NCI-H2196 treated with DMSO at 0.1 percent for 48 hours (cell line): ENCODE measurements at regions not wholly inside any gene's neighbourhood (a gene's known extent, or its start where the extent isn't known, plus 50 kb on each side); places are given as distances from the start of the nearest gene placed in this dataset.
"Not testable (repeated sequence)": the region's sequence is repeated elsewhere in the genome, so short reads cannot be mapped to it uniquely, and the experiment has no call there.

ENCODE experiments used
- DNase-seq: peaks from one replicate; lab custom pipeline; 2025; ENCODE audit not compliant: unreplicated experiment; lab: John Stamatoyannopoulos, UW

DNA sequence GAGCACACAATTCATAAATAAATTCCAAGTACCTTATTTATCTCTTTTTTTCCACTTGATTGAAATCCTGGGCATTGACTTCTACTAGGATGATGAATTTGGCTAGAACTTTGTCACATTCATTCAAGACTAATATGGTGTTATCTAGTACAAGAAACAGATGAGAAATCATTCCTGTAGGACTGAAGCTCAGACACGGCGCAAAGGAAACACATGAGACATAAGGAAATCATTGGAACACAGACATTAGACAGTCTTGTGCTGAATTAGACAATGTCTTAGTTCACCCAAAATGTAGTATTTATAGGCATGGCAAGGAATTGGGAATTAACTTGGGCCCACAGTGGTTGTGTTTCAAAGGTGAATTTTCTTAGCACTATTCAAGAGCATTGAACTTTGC, 305.7 kb downstream of the SETD4 start:
- no peak for DNase-seq

DNA sequence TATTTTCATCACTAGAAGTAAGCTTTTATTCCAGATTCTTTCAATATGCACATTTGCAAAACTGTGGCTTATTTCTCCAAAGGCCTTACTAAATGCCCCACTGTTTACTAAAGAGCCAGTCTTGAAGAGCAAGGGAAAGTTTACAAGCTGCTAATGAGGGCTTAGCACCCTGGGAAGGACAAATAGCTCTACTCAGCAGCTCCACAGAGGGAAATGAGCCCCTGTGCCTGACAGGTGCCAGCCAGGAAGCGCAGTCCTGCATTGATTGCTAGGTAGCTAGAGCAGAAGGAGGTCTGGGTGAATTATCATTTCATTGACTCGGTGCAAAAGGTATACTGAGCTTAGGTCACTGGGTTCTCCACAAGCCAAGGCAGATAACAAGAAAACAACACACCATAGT, 307.0 kb downstream of the SETD4 start:
- no peak for DNase-seq

DNA sequence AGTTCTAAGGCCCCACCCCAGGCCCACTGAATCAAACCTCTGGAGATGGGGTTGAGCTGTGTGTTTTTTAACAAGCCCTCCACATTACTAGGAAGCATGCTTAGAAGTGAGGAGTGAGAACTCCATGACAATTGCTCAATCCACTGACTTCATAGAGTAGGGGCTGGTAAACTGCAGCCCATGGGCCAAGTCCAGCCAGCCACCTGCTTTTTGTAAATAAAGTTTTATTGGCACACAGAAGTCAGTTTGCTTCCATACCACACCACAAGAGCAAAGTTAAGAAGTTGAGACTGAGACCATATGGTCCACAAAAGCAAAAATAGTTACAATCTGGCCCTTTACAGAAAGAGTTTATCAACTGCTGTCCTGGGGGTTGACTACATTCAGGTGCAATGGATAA, 309.2 kb downstream of the SETD4 start:
- no peak for DNase-seq

DNA sequence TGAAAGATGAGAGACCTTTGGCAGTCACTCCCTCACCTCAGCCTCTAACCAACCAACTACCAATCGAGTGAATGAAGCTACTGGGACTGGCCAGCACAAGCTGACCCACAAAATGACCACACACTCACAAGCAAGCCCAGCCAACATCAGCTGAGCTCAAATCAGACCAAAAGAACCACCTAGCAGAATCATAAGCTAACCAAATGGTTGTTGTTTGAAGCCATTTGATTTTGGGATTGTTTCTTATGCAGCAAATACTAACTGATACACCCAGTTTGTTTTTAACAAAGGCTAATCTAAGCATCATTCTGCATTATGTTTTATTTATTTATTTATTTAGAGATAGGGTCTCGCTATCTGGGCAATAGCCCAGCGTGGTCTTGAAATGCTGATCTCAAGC, 310.4 kb downstream of the SETD4 start:
- no peak for DNase-seq

DNA sequence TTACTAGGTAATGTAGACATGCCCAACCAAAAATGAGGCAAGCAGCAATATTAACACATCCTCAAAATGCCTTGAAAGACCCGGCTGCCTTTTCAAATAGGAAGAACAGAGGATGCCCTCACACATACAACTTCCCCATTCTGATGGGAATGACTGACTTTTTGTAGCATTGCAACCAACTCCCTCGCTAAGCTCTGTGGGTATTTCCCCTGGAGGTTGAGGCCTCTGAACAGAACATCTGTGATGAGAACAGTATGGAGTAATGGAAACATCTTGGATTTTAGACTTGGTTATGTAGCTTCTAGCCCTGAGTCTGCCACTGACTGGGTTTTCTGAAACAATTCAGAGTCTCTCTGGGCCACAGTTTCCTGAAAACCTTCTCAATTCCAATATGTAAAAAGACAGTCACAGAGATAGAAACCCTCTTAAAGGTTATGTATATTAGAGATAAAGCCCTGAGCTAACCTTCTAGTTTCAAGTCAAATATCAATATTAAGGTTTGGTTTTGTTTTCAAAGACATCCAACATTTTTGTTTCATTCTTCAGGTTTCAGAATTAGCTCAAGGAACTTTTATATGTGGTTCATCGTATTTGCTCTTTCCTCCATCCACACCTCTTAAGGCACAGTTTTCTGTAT, 311.5 kb downstream of the SETD4 start:
- DNase-seq, result no peak

DNA sequence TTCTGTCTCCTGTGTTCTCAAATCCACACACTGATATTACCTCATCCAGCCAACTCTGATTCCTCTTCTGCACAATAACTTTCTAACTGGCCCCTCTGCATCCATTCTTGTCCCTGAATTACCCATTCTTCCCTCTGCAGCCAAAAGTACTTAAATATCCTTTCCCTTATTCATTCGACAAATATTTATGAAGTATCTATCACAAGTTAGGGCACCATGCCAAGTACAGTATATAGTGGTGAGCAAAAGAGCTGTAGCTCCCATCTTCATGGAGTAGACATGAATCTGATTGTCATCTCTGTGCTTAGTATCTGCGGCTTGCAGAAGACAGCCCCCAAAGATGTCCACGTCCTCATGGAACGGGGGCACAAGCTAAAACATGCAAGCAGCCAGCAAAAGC, 316.8 kb downstream of the SETD4 start:
- DNase-seq, result no peak

DNA sequence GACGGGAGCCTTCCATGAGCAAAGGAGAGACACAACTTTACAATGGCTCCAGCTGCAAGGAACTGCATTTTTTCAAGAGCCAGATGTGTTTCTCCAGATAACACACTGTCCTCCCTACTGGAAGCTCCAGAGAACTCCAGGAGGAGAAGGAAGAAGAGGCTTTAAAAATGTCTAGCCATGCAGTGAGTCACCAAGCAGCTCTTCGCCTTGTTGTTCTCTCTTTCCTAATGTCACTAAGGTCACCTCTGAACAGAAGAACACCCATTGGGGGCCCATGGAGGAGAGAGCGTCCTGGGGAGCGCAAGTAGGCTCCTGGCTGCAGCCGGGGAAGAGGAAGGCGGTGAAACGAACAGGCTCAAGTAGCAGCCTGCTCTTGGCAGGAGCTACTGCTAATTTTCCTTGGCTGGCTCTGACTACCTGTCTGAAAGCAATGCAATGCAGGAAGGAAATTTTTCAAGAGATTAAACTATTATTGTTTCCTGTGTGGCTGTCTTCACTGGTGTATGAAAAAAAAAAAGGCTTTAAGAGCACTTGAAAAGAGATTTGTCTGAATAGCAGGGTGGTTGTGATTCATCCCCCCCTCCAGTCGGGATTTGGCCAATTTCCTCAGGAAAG, 321.9 kb downstream of the SETD4 start:
- peak; percentile 16 for DNase-seq

DNA sequence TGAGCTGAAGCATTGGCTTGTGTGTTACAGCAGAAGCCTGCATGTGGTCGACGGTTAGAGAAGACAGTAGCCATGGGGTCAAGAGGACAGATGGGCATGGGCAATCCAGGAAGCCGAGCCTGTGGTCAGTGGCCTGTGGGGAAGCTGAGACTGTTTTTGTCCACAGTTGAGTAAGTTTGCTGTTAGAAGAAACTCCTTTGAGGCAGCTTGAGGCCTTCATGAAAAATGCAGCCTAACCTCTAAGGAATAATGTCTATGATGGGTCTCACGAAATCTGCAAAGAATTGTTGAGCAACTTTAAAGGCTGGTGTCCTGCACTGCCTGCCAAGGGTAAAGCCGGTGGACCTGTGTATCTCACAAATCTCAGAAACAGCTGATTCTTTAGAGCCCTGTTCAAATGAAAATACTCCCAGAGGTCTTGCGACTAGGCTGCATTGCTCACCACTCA, 322.4 kb downstream of the SETD4 start:
- no peak for DNase-seq

DNA sequence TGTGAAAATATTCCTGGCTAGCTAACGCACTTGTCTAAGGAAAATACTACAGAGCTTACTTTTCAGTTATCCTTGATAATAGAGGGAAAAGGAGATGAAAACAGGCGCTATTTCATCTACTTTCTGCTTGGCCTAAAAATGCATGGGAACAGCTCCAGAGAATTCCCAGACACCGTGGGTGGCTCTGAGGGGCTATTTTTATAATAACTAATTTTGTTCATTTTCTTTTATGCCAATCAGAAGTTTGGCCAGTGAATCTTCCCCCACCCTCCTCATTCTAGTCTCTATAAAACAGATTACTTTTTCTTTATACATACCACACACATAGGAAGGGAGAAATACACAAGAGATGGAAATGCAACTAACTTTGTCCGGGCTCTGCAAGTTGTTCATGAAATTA, 322.9 kb downstream of the SETD4 start:
- DNase-seq, result no peak

DNA sequence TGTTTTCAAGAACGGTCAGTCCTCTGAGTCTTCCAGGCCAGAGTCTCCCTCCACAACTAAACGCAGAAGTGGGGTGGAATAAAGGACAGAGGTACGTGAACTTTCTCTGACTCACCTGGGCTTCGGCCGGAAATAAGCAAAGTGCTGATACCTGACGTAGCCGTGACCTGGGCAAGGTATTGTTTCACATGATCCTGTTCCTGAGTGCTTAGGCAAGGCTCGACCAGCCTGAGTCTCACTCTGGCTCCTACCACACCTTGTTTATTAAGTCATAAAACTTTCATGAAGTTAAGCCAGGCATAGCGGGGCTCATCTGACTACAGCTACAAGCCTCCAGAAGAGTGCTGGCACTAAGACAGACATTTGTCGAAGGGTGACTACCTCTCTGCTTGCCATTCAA, 327.5 kb downstream of the SETD4 start:
- no peak for DNase-seq

DNA sequence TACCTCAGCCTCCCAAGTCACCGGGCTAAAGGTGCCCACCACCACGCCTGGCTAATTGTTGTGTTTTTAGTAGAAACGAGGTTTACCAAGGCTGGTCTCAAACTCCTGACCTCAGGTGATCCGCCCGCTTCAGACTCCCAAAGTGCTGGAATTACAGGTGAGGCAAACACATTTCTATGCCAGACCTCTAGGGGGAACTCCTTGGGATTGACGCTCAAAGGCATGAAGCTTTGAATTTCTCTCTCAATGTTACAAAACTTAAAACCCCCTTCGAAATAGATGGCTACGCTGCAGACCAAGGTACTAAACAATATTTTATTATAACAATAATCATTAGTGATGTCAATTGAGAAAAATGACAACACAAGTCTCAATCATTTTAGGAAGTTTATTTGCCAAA, 330.0 kb downstream of the SETD4 start:
- no peak for DNase-seq

DNA sequence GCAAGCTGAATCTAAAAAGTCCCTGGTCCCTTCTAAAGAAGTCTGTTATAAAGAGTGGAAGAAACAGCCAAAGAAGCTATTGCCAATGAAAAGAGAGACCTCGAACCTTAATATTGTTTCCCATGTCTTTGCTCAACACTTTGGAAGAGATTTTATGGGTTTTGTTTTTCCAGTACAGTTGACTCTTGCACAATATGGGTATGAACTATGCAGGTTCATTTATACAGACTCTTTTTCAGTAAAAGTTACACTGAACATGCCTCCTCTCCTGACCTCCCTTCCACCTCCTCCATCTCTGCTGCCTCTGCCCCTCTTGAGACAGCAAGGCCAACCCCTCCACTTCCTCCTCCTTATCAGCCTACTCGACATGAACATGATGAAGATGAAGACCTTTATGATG, 332.5 kb downstream of the SETD4 start:
- no peak for DNase-seq

DNA sequence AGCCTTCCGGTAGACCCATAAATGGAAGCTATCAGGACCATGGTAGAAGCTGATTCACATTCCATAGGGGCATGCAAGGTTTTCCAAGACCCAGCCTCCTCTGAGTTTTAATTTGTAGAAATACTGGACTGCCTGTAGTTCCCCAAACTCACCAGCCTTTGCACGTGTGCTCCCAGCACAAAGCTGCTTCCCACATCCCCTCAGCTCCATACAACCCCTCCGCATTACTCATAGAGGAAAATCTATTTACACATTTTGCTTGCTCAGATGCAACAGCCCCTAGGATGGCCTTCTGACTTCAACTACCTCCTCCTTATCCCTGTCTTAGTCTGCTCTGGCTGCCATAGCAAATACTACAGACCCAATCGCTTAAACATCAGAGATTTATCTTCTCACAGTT, 336.2 kb downstream of the SETD4 start:
- DNase-seq, result no peak

DNA sequence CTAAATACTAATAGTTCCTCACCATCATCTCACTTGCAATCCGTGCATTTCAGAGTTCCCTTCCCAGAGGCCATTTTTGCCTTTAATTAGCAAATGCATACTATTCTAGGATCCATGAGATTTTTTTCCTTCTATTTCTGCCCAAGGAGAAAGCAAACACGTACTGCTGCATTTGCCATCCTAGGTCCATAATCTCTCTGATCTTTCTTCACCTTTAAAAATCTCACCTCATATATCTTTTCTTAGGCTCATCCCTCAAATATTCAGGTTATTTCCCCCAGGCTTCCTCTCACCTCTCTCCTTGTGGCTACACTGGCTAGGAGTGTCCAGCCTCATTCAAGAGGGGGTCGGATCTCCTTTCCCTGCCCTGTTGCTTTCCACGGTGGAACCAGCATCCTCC, 338.6 kb downstream of the SETD4 start:
- no peak for DNase-seq

DNA sequence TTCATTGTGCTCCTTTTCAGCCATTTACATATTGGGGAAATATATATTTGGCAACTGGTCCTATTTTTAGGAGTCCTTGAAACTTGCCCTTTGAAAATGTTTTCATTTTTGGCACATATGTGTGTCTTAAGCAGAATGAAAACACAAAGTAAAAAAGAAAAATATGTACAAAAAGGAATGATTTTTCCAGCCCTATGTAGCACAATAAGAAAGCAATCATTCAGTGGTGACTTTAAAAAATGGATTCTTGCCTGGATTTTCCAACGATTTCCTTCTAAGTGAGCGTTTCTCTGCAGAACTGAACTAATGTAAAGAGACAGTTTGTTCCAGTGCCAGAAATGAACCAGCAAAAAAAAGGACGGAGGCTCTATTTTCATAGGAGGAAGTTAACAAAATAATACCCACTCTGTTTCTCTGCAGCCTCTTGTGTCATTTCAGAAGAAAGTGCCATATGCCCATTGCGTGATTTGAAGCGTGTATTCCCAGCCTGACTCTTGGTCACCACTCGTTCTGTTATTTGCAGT, 340.1 kb downstream of the SETD4 start:
- no peak for DNase-seq

DNA sequence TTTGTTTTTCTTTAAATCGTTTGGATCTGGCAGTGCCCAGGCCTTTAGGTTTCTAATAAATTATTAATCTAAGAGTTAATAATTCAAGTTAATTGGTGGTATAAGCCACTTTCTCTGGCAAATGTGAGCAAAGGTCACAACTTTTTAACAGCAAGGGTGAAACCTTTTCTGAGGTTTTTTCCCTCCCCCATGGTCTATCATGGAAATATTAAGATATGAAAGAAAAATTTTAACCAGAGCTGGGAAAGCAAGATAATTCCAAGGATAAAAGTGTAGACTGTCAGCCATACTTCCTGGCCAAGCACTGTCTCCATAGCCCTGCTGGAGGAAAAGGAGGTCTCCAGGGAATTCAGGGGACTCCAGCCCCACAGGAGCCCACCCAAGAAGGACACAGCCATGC, 341.2 kb downstream of the SETD4 start:
- no peak for DNase-seq

DNA sequence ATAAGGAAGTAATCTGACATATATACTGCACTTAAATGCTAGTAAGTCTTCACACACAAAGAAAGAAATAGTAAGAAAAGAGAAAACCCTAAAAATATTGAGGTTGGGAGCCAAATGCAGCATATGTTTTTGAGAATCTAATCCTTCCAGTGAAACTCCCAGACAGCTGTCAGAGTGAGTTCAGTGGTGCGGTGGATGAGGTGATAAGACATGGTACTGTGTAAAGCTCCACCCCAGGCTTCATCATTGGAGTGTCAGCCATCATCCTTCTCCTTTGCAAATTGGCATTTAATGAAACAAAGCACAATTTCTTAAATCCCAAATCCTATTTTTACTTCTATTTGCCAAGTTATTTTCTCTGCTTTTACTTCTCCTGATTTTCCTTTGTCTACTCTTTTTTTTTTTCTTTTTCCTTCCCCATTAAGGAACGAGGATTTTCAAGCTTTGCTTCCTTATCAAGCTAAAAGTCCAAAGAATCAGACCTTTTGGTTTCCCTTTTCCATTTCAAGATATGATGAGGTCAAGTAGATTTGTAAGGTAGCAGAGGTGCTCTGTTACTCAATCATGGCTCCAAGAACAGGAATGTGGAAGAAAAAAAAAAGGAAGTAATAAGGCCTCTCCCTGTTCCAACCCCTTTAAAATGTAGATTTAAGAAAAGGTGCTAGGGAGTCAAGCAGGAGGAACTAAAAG, 343.3 kb downstream of the SETD4 start:
- no peak for DNase-seq

DNA sequence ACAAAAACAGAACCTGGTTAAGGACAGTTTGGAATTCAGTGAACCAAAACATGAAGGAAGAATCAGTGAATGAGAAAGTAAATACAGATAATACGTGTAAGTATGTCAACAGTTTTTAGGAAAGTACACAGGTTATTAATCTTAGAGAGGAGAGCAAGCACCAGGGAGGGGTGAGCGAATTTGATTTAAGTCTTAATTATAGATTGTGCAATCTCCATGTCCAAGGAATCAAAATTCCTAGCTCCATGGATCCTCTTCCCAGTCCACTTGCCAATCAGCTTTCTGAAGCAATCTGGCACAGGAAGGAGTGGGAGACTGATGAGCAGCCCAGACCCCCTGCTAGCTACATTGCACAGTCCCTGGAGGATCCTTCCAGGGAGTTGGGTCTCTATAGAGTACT, 346.4 kb downstream of the SETD4 start:
- no peak for DNase-seq

DNA sequence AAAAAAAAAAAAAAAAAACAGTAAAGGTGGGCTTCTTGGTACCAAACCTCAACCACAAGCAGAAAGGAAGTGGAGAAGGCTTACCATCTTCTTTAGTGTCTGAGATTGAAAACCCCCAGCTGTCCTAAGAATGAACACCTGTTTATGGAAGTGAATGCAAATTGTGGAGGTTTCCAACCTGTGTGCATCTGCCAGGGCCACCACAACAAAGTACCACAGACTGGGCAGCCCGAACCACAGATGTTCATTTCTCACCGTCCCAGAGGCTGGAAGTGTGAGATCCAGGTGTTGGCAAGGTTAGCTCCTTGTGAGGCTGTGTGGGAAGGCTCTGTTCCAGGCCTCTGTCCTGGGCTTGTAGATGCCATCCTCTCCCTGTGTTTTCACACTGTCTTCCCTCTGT, 348.7 kb downstream of the SETD4 start:
- no peak for DNase-seq

DNA sequence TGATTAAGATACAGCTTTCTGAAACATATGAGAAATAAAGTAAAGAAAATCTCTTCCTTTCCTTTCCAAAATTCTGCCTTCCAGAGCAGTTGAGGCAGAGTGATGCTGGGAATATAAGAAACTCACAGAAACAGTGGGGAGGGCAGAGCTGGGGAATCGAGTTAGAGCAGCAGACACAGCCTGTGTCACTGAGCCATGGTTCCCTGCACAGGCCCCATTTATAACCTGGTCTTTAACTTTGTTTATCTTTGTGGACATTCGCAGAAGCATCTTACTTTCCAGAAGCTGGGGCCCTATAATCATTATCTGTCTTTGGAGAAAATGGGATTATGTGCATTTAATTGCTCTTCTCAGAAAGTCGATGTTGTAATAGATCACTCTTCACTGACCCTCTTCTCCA, 349.1 kb downstream of the SETD4 start:
- no peak for DNase-seq

DNA sequence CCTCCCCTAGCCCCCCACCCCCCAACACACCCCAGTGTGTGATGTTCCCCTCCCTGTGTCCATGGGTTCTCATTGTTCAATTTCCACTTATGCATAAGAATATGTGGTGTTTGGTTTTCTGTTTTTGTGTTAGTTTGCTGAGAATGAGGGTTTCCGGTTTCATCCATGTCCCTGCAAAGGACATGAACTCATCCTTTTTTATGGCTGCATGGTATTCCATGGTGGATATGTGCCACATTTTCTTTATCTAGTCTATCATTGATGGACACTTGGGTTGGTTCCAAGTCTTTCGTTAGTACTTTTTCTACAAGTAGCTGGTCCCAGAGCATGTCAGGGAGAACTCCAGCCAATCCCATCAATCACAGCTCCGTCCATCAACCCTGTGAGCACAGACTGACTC, 350.3 kb downstream of the SETD4 start:
- DNase-seq, result not testable (repeated sequence)

DNA sequence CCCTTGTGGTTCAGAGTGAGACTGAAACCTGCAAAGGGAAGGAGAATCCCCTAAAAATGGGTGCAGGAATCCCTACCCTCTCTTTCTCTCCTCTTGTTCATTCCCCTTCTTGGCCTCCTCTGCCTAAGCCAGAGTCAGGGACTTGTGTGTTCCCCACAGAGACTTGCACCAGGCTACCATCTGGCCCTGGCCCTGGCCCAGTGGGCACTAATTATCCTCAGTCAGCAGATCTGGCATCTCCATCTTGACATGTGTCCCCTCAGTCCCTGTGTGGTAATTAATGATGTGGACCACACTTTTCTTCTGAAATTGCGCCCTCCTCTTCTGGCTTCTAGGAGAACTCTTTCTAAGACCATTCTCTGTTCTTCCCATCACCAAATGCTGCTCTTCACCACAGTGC, 354.4 kb downstream of the SETD4 start:
- DNase-seq, result no peak
